Neuronal stem cell (in vitro differentiated cells): ENCODE measurements at regions not wholly inside any gene's neighbourhood (a gene's known extent, or its start where the extent isn't known, plus 50 kb on each side); places are given as distances from the start of the nearest gene placed in this dataset.

ENCODE experiments used
- DNase-seq: peaks from one replicate; pipeline ENCODE4 v3.0.0-alpha.2; 2013; ENCODE audit warnings: low spot score
- H2AFZ ChIP-seq: one replicate; pipeline ENCODE4 v1.6.1; 2013; ENCODE audit warnings: mild to moderate bottlenecking, low read length, inconsistent platforms
- H2AK5ac ChIP-seq: 2 replicates; pipeline ENCODE4 v1.6.1; 2013; ENCODE audit warnings: low read depth, mild to moderate bottlenecking, inconsistent platforms, low read length, moderate library complexity, mixed read lengths
- H2BK120ac ChIP-seq: 2 replicates; pipeline ENCODE4 v1.6.1; 2013; ENCODE audit warnings: low read depth, mild to moderate bottlenecking, inconsistent platforms, low read length, moderate library complexity, mixed read lengths
- H2BK12ac ChIP-seq: one replicate; pipeline ENCODE4 v1.6.1; 2013; ENCODE audit warnings: low read length, inconsistent platforms
- H2BK15ac ChIP-seq: 2 replicates; pipeline ENCODE4 v1.6.1; 2013; ENCODE audit warnings: mild to moderate bottlenecking, low read length, inconsistent platforms, mixed read lengths
- H2BK5ac ChIP-seq: one replicate; pipeline ENCODE4 v1.6.1; 2013; ENCODE audit warnings: inconsistent platforms, mild to moderate bottlenecking, low read length, moderate library complexity
- H3K14ac ChIP-seq: one replicate; pipeline ENCODE4 v1.6.1; 2013; ENCODE audit warnings: low read length, inconsistent platforms
- H3K18ac ChIP-seq: 2 replicates; pipeline ENCODE4 v1.6.1; 2013; ENCODE audit warnings: low read length, inconsistent platforms
- H3K23ac ChIP-seq: 2 replicates; pipeline ENCODE4 v1.6.1; 2013; ENCODE audit warnings: low read depth, mild to moderate bottlenecking, mixed read lengths, low read length, inconsistent platforms; ENCODE audit not compliant: poor library complexity
- H3K27ac ChIP-seq: replicated peaks from 3 replicates; pipeline ENCODE4 v1.5.1; 2013; ENCODE audit warnings: low read length, inconsistent platforms
- H3K27me3 ChIP-seq, 3 experiments: 2 replicates each; pipeline ENCODE4 v1.6.1; 2013; ENCODE audit warnings: low read length in 3 of 3, mild to moderate bottlenecking in 2 of 3, inconsistent platforms in 1 of 3, low read depth in 1 of 3, mixed read lengths in 1 of 3, moderate library complexity in 1 of 3; ENCODE audit not compliant: control insufficient read depth in 3 of 3, insufficient read depth in 3 of 3
- H3K36me3 ChIP-seq, 2 donors: replicated peaks in 1 of 2; 2 replicates each; pipeline ENCODE4 v1.6.1; 2013; ENCODE audit warnings: low read length in 2 of 2; ENCODE audit not compliant: control insufficient read depth in 2 of 2, insufficient read depth in 2 of 2
- H3K4ac ChIP-seq: 2 replicates; pipeline ENCODE4 v1.6.1; 2013; ENCODE audit warnings: inconsistent platforms, mild to moderate bottlenecking, low read length, moderate library complexity
- H3K4me1 ChIP-seq, 2 donors: 1 replicate in 1 of 2; 2 replicates in 1 of 2; pipeline ENCODE4 v1.6.1; 2013; ENCODE audit warnings: low read length in 2 of 2, low read depth in 1 of 2; ENCODE audit not compliant: control insufficient read depth in 2 of 2, insufficient read depth in 1 of 2
- H3K4me2 ChIP-seq: one replicate; pipeline ENCODE4 v1.6.1; 2013; ENCODE audit warnings: mild to moderate bottlenecking, low read length, inconsistent platforms; ENCODE audit not compliant: insufficient read depth, poor library complexity, severe bottlenecking
- H3K4me3 ChIP-seq, 2 donors: 2 replicates each; pipeline ENCODE4 v1.5.1; 2013; ENCODE audit warnings: low read length in 2 of 2, mild to moderate bottlenecking in 2 of 2, inconsistent platforms in 1 of 2, moderate library complexity in 1 of 2
- H3K79me1 ChIP-seq: one replicate; pipeline ENCODE4 v1.6.1; 2013; ENCODE audit warnings: low read depth, mild to moderate bottlenecking, inconsistent platforms, low read length, moderate library complexity
- H3K9ac ChIP-seq: one replicate; pipeline ENCODE4 v1.6.1; 2013; ENCODE audit warnings: mild to moderate bottlenecking, low read depth, low read length, inconsistent platforms; ENCODE audit not compliant: poor library complexity
- H3K9me3 ChIP-seq, 2 donors: replicated peaks in 1 of 2; 2 replicates each; pipeline versions ENCODE3 to v1.6.1; 2013; ENCODE audit warnings: low read length in 2 of 2, mild to moderate bottlenecking in 2 of 2, inconsistent platforms in 1 of 2, low read depth in 1 of 2, mixed read lengths in 1 of 2, moderate library complexity in 1 of 2; ENCODE audit not compliant: control insufficient read depth in 2 of 2, insufficient read depth in 1 of 2
- H4K8ac ChIP-seq: one replicate; pipeline ENCODE4 v1.6.1; 2013; ENCODE audit warnings: low read depth, mild to moderate bottlenecking, inconsistent platforms, low read length, moderate library complexity
- H4K91ac ChIP-seq: one replicate; pipeline ENCODE4 v1.6.1; 2013; ENCODE audit warnings: low read length, low read depth, mild to moderate bottlenecking, inconsistent platforms; ENCODE audit not compliant: poor library complexity
- WGBS, 2 donors: extraction: QIAGEN DNeasy Blood & Tissue Kit; methylation state at CpG; one replicate each; pipeline ENCODE4 v1.1.7; 2013; ENCODE audit warnings: missing lambda C conversion rate in 2 of 2, mixed read lengths in 1 of 2; ENCODE audit not compliant: insufficient read length in 2 of 2, insufficient replicate concordance in 1 of 2; ENCODE audit errors: extremely low coverage in 2 of 2; 5-methylcytosine and 5-hydroxymethylcytosine counted together

GRCh38 chr7:85815526-85815925 lies 628.7 kb upstream of the SEMA3D start:
- H4K91ac ChIP-seq = no peak overlapping the region
- no peak overlapping the region for H3K4ac ChIP-seq
- H3K14ac ChIP-seq = no peak overlapping the region
- H2BK12ac ChIP-seq = no peak overlapping the region
- no peak overlapping the region for H2BK5ac ChIP-seq
- H3K27me3 ChIP-seq = no peaks in the 10 kb centered on the region
- no peaks in the 10 kb centered on the region for H3K9me3 ChIP-seq
- DNase-seq = no peak
- no peak overlapping the region for H3K4me3 ChIP-seq
- no peak overlapping the region for H3K4me2 ChIP-seq
- H3K36me3 ChIP-seq = no peaks in the 10 kb centered on the region
- H3K23ac ChIP-seq = no peak overlapping the region
- H2AK5ac ChIP-seq = no peak overlapping the region
- H2AFZ ChIP-seq = no peak overlapping the region
- no peak overlapping the region for H3K18ac ChIP-seq
- H4K8ac ChIP-seq = no peak overlapping the region
- no peaks in the 10 kb centered on the region for H3K79me1 ChIP-seq
- no peak overlapping the region for H2BK120ac ChIP-seq
- no peaks in the 10 kb centered on the region for H3K4me1 ChIP-seq
- no peak overlapping the region for H3K27ac ChIP-seq
- no peak overlapping the region for H3K9ac ChIP-seq
- H2BK15ac ChIP-seq = no peak overlapping the region

GRCh38 chr7:85806321-85806720 lies 619.5 kb upstream of the SEMA3D start:
- Histone ChIP-seq H3K23ac (no peak overlapping the region), H3K27ac (no peak overlapping the region), H3K79me1 (no peaks in the 10 kb centered on the region), H3K4me1 (no peaks in the 10 kb centered on the region), H3K14ac (no peak overlapping the region), H3K4me3 (no peak overlapping the region), H3K9me3 (no peaks in the 10 kb centered on the region), H2BK5ac (no peak overlapping the region), H3K4me2 (no peak overlapping the region), H2AFZ (peak overlapping the region; percentile 5), H3K18ac (no peak overlapping the region), H2BK12ac (no peak overlapping the region), H2AK5ac (no peak overlapping the region), H2BK15ac (no peak overlapping the region), H3K27me3 (peaks cover 0 to 3% (median 0%) of the 10 kb centered on the region in 3 experiments), H2BK120ac (no peak overlapping the region), H4K8ac (no peak overlapping the region), H3K36me3 (no peaks in the 10 kb centered on the region), H3K4ac (no peak overlapping the region), H4K91ac (no peak overlapping the region), H3K9ac (no peak overlapping the region)
- DNase-seq = no peak

- no peak overlapping the region for H4K8ac ChIP-seq
- H3K4me2 ChIP-seq = no peak overlapping the region
- no peak overlapping the region for H2BK120ac ChIP-seq
- H2AK5ac ChIP-seq = no peak overlapping the region
- H3K4ac ChIP-seq = no peak overlapping the region
- DNase-seq = no peak
- H3K9me3 ChIP-seq = no peaks in the 10 kb centered on the region
- no peak overlapping the region for H2AFZ ChIP-seq
- no peak overlapping the region for H3K14ac ChIP-seq
- no peak overlapping the region for H3K4me3 ChIP-seq
- H3K23ac ChIP-seq = no peak overlapping the region
- H2BK12ac ChIP-seq = no peak overlapping the region
- H2BK15ac ChIP-seq = no peak overlapping the region
- no peak overlapping the region for H2BK5ac ChIP-seq
- H3K9ac ChIP-seq = no peak overlapping the region
- H3K27ac ChIP-seq = no peak overlapping the region
- no peaks in the 10 kb centered on the region for H3K79me1 ChIP-seq
- H3K18ac ChIP-seq = no peak overlapping the region
- peaks cover 0 to 3% (median 0%) of the 10 kb centered on the region in 3 experiments for H3K27me3 ChIP-seq
- H4K91ac ChIP-seq = no peak overlapping the region
- no peaks in the 10 kb centered on the region for H3K36me3 ChIP-seq
- H3K4me1 ChIP-seq = no peaks in the 10 kb centered on the region
Measured at GRCh38 chr7:85805656-85806055, 618.8 kb upstream of the SEMA3D start.

DNA sequence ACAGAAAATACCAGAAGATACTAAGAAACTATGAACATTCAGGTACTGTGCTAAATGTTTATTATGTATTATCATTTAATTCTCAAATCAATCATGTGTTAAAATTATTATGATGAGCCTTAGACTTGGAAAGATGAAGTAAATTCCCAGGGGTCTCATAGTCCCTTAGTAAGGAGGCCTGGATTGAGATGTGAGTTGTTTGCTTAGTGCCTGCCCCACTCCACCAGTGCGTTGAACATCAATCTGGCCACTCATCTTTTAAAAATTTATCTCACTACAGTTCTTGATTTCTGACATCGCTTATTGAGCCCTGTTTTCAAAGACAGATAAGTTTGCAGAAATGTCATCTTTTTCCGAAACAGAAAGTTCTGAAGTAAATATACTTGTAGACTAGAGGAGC lies 618.4 kb upstream of the SEMA3D start:
- Histone ChIP-seq H3K18ac (no peak overlapping the region), H3K79me1 (no peaks in the 10 kb centered on the region), H2BK5ac (no peak overlapping the region), H3K4me1 (no peaks in the 10 kb centered on the region), H3K36me3 (no peaks in the 10 kb centered on the region), H3K4me2 (no peak overlapping the region), H3K14ac (no peak overlapping the region), H3K27me3 (peaks cover 0 to 3% (median 0%) of the 10 kb centered on the region in 3 experiments), H3K4me3 (no peak overlapping the region), H3K23ac (no peak overlapping the region), H3K4ac (no peak overlapping the region), H3K9me3 (no peaks in the 10 kb centered on the region), H3K9ac (no peak overlapping the region), H2BK15ac (no peak overlapping the region), H4K8ac (no peak overlapping the region), H4K91ac (no peak overlapping the region), H3K27ac (no peak overlapping the region), H2AK5ac (no peak overlapping the region), H2AFZ (no peak overlapping the region), H2BK12ac (no peak overlapping the region), H2BK120ac (no peak overlapping the region)
- WGBS, 2 donors = no CpG with 5 or more reads among the region's 3 CpGs
- DNase-seq = no peak
